22Rv1 (cell line): ENCODE measurements at regions not wholly inside any gene's neighbourhood (a gene's known extent, or its start where the extent isn't known, plus 50 kb on each side); places are given as distances from the start of the nearest gene placed in this dataset.

Experiments used
- ZFX ChIP-seq: fragments of 450-650 bp; IDR thresholded peaks from 2 replicates; pipeline ENCODE4 v1.6.1; 2017; ENCODE audit warnings: antibody characterized with exemption, borderline replicate concordance
- TF ChIP-seq, protein P1 (sequence below): fragments of 450-650 bp; IDR thresholded peaks from 2 replicates; pipeline ENCODE4 v1.5.1; 2017; ENCODE audit warnings: mild to moderate bottlenecking

DNA sequence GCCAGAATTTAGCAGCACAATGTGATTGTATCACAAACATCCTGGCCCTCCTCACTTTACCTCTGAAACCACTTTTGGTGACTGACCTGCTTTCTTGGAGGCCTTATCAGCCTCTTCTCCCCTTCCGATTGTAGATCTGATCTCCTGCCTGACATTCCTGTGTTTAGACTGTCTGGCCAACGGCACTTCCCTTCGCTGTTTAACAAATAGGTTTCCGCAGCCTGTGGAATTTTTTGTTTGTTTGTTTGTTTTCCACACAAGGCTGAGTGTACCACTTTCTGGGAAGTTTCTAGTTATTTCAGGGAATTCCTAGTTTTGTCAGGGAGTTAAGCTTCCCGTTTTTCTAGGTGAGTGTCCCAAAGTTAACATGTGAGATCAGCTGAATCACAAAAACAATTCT, 65.9 kb upstream of the CDKN3 start:
- TF ChIP-seq, protein P1, sequence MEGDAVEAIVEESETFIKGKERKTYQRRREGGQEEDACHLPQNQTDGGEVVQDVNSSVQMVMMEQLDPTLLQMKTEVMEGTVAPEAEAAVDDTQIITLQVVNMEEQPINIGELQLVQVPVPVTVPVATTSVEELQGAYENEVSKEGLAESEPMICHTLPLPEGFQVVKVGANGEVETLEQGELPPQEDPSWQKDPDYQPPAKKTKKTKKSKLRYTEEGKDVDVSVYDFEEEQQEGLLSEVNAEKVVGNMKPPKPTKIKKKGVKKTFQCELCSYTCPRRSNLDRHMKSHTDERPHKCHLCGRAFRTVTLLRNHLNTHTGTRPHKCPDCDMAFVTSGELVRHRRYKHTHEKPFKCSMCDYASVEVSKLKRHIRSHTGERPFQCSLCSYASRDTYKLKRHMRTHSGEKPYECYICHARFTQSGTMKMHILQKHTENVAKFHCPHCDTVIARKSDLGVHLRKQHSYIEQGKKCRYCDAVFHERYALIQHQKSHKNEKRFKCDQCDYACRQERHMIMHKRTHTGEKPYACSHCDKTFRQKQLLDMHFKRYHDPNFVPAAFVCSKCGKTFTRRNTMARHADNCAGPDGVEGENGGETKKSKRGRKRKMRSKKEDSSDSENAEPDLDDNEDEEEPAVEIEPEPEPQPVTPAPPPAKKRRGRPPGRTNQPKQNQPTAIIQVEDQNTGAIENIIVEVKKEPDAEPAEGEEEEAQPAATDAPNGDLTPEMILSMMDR: no peak
- no peak for TF ChIP-seq ZFX
